ENCODE measurements at regions not wholly inside any gene's neighbourhood (a gene's known extent, or its start where the extent isn't known, plus 50 kb on each side); places are given as distances from the start of the nearest gene placed in this dataset.

DNA sequence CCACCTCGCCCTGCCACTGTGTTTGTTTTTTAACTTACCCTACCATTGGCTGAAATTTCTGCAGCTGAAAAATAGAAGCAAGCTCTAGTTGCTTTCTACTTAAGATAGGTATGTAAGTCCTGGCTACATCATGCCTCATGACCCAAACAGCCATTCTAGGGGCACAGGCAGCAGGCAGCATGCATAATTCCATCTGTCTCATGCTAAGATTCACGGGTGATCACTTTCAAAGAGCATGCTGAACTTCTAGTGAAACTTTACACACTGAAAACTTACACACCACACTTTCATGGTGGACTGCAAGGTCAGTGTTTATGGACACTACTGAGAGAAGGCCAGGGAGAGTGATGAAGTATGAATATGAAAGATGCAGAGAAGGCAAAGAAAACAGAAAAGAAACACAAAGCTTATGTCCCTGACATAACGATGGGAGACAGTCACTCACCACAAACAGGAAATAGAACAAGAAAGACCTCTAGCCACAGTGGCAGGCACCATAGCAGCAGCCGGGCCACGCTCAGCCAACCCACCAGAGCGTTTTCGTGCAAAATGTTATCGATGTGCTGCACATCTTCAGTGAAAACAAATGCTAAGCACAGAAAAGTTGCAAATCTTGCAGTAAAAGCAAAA, 102.3 kb upstream of the TIAM1 start:
- Histone ChIP-seq H4K20me1 (ENCODE audit: insufficient read depth, low read length) (no peaks in the 10 kb centered on the region), H3K27ac (ENCODE audit: low read depth, low read length, poor library complexity, severe bottlenecking) (no peak overlapping the region), H2AFZ (ENCODE audit: low read length) (no peak overlapping the region), H3K79me2 (ENCODE audit: insufficient read depth, low read depth, low read length) (no peaks in the 10 kb centered on the region), H3K4me3 (ENCODE audit: low read depth, low read length, poor library complexity, severe bottlenecking) (no peak overlapping the region), H3K9me3 (ENCODE audit: low read length) (peaks cover 3% of the 10 kb centered on the region), H3K4me2 (ENCODE audit: low read length) (no peak overlapping the region), H3K4me1 (ENCODE audit: insufficient read depth, low read length, poor library complexity, severe bottlenecking) (no peaks in the 10 kb centered on the region), H3K9me2 (ENCODE audit: insufficient read depth, low read length) (no peaks in the 10 kb centered on the region), H3K36me3 (ENCODE audit: insufficient read depth, low read length) (no peaks in the 10 kb centered on the region)
- no TSS peak for BruUV-seq (replicated peaks)
- TF ChIP-seq, protein P1, sequence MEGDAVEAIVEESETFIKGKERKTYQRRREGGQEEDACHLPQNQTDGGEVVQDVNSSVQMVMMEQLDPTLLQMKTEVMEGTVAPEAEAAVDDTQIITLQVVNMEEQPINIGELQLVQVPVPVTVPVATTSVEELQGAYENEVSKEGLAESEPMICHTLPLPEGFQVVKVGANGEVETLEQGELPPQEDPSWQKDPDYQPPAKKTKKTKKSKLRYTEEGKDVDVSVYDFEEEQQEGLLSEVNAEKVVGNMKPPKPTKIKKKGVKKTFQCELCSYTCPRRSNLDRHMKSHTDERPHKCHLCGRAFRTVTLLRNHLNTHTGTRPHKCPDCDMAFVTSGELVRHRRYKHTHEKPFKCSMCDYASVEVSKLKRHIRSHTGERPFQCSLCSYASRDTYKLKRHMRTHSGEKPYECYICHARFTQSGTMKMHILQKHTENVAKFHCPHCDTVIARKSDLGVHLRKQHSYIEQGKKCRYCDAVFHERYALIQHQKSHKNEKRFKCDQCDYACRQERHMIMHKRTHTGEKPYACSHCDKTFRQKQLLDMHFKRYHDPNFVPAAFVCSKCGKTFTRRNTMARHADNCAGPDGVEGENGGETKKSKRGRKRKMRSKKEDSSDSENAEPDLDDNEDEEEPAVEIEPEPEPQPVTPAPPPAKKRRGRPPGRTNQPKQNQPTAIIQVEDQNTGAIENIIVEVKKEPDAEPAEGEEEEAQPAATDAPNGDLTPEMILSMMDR (conservative IDR thresholded peaks at IDR 0.05; ENCODE audit: low read length), result no peak
- no peak for TF ChIP-seq EZH2phosphoT487 (IDR thresholded peaks at IDR 0.05; ENCODE audit: borderline replicate concordance, low read depth, low read length)
- CTCF ChIA-PET (ENCODE audit: unreplicated experiment), result no interaction called here
- no peak for DNase-seq (ENCODE audit: low spot score)
- POLR2A ChIA-PET, result interaction anchor here (0.7 kb wide), 1 partner anchor 30 kb away, joined by 3 read pairs; no protein-coding TSS in a partner anchor
- intact Hi-C loops (cut with micrococcal nuclease; ENCODE audit: unreplicated experiment), result no loop called here

DNA sequence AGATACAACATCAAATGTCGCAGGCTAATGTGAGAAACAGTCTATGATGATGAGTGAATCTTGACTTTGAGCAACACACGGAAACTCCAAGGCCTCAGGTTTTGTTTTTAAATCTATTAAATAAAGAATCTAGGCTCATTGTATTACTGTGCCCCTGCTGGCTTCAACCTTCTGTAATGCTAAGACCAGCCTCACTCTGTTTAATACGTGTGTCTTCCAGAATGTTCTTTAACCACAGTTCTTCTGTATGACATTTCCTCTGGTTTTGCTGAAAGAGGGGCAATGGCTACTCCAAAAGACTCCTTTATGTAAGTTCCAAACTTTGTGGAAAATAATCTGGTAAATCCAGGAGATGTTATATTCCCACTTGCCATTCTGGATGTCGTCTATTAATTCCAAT, 101.1 kb upstream of the TIAM1 start:
- ChIA-PET CTCF (ENCODE audit: unreplicated experiment) (no interaction called here), POLR2A (no interaction called here)
- BruUV-seq (replicated peaks), result no TSS peak
- intact Hi-C loops (cut with micrococcal nuclease; ENCODE audit: unreplicated experiment), result no loop called here
- peaks cover 9% of the 10 kb centered on the region for H3K9me3 ChIP-seq (ENCODE audit: low read length)
- no peaks in the 10 kb centered on the region for H3K4me1 ChIP-seq (ENCODE audit: insufficient read depth, low read length, poor library complexity, severe bottlenecking)
- no peak overlapping the region for H2AFZ ChIP-seq (ENCODE audit: low read length)
- no peak overlapping the region for H3K27ac ChIP-seq (ENCODE audit: low read depth, low read length, poor library complexity, severe bottlenecking)
- H3K36me3 ChIP-seq (ENCODE audit: insufficient read depth, low read length), result no peaks in the 10 kb centered on the region
- no peak overlapping the region for H3K4me3 ChIP-seq (ENCODE audit: low read depth, low read length, poor library complexity, severe bottlenecking)
- no peak overlapping the region for H3K4me2 ChIP-seq (ENCODE audit: low read length)
- H4K20me1 ChIP-seq (ENCODE audit: insufficient read depth, low read length), result no peaks in the 10 kb centered on the region
- H3K9me2 ChIP-seq (ENCODE audit: insufficient read depth, low read length), result no peaks in the 10 kb centered on the region
- no peak for DNase-seq (ENCODE audit: low spot score)
- no peaks in the 10 kb centered on the region for H3K79me2 ChIP-seq (ENCODE audit: insufficient read depth, low read depth, low read length)
- TF ChIP-seq, protein P1 (conservative IDR thresholded peaks at IDR 0.05; ENCODE audit: low read length), result no peak
- TF ChIP-seq EZH2phosphoT487 (IDR thresholded peaks at IDR 0.05; ENCODE audit: borderline replicate concordance, low read depth, low read length), result no peak

DNA sequence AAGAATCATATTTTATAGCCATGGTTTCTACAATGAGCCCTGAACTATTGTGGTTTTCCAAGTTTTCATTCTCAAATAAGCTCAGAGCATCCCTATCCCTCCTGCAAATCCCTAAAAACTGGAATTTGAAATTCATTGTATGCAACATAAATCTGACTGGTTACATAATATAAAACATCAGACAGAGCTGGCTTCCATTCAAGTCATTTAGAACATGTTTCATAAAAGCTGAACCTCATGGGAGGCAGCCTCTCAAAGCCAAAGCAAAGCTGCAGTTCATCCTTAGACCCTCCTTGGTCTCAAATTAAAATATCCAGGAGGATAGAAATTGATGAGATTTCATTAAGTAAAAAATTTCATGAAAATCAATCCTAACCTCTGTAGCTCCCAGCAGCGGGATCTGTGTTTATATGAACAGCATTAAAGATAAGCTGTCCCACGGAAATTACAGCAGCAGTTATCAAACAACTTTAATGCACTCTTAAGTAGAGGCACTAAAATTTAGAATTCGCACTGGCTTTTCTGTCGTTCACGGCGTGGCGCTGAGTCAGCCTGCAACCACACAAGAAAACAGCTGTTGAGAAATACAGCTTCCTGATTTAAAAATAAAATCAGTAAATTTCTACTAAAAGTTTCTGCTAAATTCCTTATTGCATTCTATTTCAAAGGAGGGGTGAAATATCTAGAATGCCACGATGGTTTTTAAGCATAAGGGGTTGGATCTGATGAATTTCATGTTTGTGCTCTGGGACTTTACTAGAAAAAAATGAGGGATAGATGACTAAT, 99.9 kb upstream of the TIAM1 start:
- H3K9me3 ChIP-seq (ENCODE audit: low read length), result peaks cover 9% of the 10 kb centered on the region
- CTCF ChIA-PET (ENCODE audit: unreplicated experiment), result no interaction called here
- H2AFZ ChIP-seq (ENCODE audit: low read length), result no peak overlapping the region
- TF ChIP-seq, protein P1 (conservative IDR thresholded peaks at IDR 0.05; ENCODE audit: low read length), result no peak
- no peak for TF ChIP-seq EZH2phosphoT487 (IDR thresholded peaks at IDR 0.05; ENCODE audit: borderline replicate concordance, low read depth, low read length)
- no peaks in the 10 kb centered on the region for H3K79me2 ChIP-seq (ENCODE audit: insufficient read depth, low read depth, low read length)
- no peaks in the 10 kb centered on the region for H3K4me1 ChIP-seq (ENCODE audit: insufficient read depth, low read length, poor library complexity, severe bottlenecking)
- intact Hi-C loops (cut with micrococcal nuclease; ENCODE audit: unreplicated experiment), result no loop called here
- H3K9me2 ChIP-seq (ENCODE audit: insufficient read depth, low read length), result no peaks in the 10 kb centered on the region
- H3K36me3 ChIP-seq (ENCODE audit: insufficient read depth, low read length), result no peaks in the 10 kb centered on the region
- DNase-seq (ENCODE audit: low spot score), result no peak
- H3K4me3 ChIP-seq (ENCODE audit: low read depth, low read length, poor library complexity, severe bottlenecking), result no peak overlapping the region
- POLR2A ChIA-PET, result interaction anchor here (0.7 to 0.8 kb wide), 2 partner anchors 49 to 117 kb away, joined by 3 read pairs; no protein-coding TSS in a partner anchor
- no peak overlapping the region for H3K4me2 ChIP-seq (ENCODE audit: low read length)
- no peaks in the 10 kb centered on the region for H4K20me1 ChIP-seq (ENCODE audit: insufficient read depth, low read length)
- H3K27ac ChIP-seq (ENCODE audit: low read depth, low read length, poor library complexity, severe bottlenecking), result no peak overlapping the region
- no TSS peak for BruUV-seq (replicated peaks)
